Inflammatory macrophage treated with lipopolysaccharide for 4 hours (primary cell): ENCODE measurements at regions not wholly inside any gene's neighbourhood (a gene's known extent, or its start where the extent isn't known, plus 50 kb on each side); places are given as distances from the start of the nearest gene placed in this dataset.
A peak's percentile ranks its signal among the peaks of the same experiment; 100 is the strongest.
"Not testable (repeated sequence)": the region's sequence is repeated elsewhere in the genome, so short reads cannot be mapped to it uniquely, and the experiment has no call there.

Experiments
- DNase-seq: peaks from one replicate; pipeline ENCODE4 v3.0.0-alpha.2; 2020

DNA sequence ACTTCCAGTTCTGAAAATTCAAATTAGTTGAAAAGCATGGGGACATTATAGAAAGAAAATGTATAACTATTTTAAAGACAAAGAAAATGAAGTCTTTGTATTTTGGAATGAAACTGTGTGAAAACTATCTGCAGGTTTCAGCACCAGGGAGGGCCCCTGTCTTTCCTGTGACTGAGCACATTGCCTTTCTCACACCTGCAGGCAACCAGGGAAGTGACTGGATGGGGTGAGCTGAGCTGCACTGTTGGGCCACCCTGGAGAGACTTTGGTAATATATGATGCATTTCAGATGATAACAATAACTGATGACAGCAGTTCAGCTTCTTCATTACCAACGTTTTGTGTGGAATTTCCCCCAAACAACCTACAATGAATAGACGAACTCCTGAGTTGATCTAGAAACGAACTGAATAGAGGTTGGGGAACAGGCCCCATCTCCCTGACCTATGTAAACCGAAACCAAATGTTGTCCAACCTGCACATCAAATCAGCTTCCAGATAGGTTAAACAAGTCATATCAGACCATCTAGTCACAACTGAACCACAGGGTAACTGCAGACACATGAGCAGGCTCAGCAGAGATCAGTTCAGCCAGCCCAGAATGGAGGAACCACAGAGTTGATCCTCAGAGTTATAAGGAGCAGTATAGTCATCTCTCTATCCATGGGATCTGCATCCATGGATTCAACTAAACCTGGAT lies 1402.2 kb downstream of the RPIA start:
- not testable (repeated sequence) for DNase-seq

DNA sequence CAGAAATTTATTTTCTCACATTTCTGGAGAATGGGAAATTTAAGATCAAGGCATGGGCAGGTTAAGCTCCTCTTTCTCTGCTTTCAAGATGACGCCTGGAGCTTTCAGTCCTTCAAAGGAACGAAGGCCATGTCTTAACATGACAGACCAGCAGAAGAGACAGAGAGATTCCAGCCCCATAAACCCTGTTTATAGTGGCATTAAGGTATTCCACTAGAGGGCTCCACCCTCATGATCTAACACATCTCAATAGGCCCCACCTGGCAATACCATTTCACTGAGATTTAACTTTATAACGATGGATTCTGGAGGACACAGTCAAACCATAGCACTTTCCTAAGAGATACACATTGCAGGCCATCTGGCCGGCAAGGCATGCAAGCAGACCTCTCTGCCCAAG lies 1406.1 kb downstream of the RPIA start:
- not testable (repeated sequence) for DNase-seq

DNA sequence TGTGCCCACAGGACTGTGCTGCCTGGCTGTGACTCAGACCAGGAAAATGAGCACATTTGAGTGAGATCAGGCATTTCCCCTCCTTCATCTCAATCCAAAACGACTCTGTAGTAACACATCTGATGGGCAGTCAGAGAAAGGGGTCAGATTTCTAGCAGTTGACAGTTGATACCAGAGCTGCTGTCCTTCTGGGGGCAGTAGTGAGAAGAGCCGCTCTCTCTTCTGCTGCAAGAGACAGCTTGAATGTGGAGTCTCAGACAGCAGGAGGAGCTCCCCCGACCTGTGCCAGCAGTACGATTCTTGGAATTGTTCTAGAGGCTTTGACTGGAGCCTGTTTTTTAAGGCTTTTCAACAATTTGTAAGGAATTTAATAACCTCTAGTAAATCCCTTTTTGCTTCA lies 1413.7 kb downstream of the RPIA start:
- not testable (repeated sequence) for DNase-seq

DNA sequence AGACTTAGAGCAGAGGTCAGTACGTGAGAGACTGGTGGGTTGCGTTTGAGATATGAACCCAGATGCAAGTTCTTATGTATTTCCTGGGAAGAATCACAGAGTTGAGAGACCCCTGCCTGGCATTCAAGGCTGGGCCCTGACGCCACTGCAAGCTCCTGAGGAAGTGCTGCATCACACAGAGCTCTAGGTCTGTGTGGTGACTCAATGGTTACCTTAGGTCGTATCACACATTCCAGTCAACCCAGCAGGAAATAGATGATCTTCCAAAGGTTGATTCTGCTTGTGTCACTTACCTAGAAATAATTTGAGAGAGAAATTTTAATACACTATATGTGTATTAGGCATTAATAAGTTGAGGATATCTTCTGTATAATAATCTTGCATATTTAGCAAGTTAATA lies 1431.9 kb downstream of the RPIA start:
- not testable (repeated sequence) for DNase-seq

DNA sequence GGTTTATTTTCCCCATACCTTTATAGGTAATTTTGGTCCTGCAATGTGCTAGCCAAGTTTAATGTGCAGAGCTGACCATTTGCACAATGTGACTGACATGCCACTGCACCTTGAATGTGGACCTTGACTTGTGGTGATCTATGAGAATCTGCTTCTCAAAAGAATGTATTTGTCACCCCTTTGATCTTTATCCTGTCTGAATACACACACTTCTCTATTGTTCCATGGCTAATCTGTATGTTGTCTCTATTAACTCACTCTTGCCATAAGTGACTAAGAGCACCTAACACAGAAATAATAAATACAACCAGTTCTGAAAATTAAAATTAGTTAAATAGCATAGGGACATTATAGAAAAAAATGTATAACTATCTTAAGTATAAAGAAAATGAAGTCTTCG lies 1447.6 kb downstream of the RPIA start:
- not testable (repeated sequence) for DNase-seq

DNA sequence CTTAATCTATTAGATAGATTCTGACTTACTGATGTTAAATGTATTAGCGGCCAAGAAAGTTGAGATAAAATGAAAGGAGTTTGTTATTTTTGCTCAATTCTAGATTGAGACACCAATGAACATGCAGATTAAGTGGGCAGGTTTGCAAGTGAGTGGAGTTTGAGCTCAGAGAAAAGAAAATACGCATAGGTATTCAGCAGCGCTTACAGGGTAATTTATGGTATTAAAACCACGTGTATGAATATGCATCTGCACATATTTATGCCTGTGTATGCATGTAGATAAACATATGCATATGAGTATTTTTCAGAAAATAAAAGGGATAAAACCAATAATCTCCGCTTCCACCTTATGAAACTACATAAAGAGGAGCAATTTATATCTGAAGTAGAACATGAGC lies 1450.1 kb downstream of the RPIA start:
- DNase-seq, result not testable (repeated sequence)

DNA sequence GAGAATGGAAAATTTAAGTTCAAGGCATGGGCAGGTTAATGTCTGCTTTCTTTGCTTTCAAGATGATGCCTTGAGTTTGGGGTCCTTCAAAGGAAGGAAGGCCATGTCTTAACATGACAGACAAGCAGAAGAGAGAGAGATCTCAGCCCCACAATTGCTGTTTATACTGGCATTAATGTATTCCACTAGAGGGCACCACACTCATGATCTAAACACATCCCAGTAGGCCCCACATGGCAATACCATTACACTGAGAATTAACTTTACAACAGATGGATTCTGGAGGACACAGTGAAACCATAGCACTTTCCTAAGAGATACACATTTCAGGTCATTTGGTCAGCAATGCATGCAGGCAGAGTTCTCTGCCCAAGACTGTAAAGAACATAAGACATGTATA lies 1460.3 kb downstream of the RPIA start:
- DNase-seq, result not testable (repeated sequence)

DNA sequence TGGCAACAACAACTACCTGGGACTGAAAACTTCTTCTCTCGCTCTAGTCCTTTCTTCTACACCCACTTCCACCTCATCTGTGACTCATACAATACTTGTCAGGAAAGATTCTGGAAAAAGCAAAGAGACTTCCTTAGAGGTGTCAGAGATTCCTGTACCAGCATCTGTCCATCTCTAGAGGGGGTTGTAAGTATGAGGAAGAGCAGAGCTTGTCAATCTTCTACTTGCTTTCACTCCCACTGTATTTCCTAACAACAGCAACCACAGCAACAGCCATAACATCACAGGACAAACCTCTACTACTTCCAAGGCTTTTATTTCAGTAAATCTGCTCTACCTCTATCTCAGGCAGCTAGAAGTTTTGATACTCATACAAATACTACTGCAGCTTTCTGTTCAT lies 1479.5 kb downstream of the RPIA start:
- DNase-seq, result not testable (repeated sequence)

DNA sequence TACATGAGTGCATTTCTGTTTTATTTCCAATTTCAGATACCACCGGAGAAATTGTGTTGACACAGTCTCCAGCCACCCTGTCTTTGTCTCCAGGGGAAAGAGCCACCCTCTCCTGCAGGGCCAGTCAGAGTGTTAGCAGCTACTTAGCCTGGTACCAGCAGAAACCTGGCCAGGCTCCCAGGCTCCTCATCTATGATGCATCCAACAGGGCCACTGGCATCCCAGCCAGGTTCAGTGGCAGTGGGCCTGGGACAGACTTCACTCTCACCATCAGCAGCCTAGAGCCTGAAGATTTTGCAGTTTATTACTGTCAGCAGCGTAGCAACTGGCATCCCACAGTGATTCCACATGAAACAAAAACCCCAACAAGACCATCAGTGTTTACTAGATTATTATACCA lies 1481.6 kb downstream of the RPIA start:
- DNase-seq, result not testable (repeated sequence)

DNA sequence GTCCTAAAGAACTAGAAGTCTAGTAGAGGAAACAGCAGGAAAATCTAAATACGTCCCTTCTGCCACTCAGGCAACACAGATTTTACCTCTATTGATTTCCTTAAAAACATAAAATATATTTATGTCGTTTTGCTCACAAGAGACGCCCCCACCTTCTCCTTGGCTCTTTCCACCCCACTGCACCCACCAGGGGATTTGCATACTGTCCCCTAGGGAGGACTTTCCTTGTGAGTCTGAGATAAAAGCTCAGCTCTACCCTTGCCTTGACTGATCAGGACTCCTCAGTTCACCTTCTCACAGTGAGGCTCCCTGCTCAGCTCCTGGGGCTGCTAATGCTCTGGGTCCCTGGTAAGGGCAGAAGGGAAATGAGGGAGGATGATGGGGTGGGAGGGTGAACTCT lies 1488.1 kb downstream of the RPIA start:
- DNase-seq, result not testable (repeated sequence)

DNA sequence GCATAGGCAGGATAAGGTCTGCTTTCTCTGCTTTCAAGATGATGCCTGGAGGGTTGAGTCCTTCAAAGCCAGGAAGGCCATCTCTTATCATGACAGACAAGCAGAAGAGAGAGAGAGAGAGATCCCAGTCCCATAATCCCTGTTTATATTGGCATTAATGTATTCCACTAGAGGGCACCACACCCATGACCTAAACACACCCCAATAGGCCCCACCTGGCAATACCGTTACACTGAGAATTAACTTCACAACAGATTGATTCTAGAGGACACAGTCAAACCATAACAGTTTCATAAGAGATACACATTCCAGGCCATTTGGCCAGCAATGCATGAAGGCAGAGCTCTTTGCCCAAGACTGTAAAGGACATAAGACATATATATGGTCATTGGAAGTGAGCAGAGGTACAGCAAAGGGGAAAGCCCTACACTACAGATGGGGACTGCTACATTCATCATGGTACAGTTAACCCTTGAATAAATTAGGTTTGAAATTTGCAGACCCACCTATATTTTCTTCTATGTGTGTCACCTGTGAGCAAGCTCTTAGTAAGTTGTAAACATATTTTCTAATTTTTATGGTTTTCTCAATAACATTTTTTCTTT lies 1516.1 kb downstream of the RPIA start:
- DNase-seq, result peak; percentile 27

DNA sequence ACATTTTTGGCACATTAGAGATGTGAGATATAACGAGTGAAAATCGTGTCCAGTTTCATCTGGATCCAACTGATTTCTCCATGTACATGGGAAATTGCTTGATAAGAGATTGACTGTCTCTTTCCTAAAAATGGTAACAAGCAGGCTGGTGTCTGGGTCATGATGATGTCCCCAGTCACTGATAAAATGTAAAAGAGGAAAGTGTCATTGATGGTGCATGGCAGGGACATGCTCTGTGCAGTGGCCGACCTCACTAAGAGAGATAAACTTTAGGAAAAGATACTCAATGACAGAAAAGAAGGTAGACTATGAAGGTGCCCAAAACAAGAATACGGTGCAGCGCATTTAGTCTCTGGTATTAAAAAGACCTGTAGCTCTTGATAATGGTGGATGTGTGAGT lies 1517.5 kb downstream of the RPIA start:
- no peak for DNase-seq

DNA sequence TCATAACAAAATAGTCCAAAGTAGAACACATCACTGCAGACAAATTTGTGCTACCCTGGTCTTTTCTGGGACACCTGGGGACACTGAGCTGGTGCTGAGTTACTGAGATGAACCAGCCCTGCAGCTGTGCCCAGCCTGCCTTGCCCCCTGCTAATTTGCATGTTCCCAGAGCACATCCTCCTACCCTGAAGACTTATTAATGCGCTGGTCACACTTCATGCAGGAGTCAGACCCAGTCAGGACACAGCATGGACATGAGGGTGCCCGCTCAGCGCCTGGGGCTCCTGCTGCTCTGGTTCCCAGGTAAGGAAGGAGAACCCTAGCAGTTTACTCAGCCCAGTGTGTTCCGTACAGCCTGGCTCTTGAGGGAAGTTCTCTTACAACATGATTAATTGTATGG lies 1518.3 kb downstream of the RPIA start:
- DNase-seq, result no peak

DNA sequence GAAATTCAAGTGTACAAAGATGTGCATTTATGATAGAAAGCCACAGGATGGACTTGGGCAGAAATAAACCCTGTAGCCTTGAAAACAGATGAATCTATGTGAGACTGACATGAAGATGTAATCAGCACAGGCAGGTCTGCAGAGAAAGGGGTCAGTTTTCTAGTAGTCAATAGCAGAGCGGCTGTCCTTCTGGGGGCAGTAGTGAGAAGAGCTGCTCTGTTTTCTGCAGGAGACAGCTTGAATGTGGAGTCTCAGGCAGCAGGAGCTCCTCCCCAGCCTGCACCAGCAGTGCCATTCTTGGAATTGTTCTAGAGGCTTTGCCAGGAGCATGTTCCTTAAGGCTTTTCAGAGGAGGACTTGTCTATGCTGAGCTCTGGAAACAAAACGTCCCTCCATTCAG lies 1524.4 kb downstream of the RPIA start:
- not testable (repeated sequence) for DNase-seq

DNA sequence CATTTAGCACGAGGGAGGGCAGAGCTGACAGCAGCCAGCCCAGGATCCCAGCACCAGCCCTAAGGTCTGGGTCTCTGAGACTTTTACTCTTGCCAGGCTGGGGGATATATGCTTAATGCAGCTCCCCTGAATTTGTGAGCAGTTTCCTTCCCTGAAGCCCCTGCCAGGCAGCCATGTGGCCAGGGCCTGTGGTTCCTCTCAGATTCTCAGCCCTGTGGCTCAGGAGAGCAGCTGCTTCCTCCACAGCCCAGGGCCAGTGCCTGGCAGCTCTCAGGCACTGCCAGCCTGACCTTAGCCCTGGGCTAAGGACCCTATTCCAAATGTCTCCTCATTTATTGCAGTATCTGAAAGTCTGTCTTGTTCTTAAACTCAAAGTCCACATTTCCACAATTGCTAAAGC lies 1525.3 kb downstream of the RPIA start:
- DNase-seq, result not testable (repeated sequence)

DNA sequence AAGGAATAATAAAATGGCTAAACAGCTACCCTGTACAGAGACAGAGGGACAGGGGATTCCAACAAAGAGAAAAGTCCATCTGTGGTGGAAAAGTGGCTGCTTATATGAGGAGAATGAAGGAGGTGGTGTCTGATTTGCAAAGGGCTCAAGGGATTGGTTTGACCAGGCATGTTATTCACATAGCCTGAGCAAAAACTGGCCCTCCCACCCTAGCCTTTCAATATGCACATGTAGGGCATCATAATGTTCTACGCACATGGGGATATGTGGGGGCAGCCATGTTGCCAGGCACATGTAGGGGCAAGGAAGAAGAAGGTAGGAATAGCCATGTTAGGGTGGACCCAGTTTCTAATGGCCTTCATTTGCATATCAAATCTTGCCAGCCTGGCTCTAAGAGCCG lies 1527.1 kb downstream of the RPIA start:
- not testable (repeated sequence) for DNase-seq

DNA sequence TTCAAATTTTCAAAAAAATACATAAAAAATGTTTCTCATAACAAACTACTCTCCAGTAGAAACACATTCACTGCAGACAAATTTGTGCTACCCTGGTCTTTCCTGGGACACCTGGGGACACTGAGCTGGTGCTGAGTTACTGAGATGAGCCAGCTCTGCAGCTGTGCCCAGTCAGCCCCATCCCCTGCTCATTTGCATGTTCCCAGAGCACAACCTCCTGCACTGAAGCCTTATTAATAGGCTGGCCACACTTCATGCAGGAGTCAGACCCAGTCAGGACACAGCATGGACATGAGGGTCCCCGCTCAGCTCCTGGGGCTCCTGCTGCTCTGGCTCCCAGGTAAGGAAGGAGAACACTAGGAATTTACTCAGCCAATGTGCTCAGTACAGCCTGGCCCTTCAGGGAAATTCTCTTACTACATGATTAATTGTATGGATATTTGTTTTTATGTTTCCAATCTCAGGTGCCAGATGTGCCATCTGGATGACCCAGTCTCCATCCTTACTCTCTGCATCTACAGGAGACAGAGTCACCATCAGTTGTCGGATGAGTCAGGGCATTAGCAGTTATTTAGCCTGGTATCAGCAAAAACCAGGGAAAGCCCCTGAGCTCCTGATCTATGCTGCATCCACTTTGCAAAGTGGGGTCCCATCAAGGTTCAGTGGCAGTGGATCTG lies 1529.3 kb downstream of the RPIA start:
- peak; percentile 10 for DNase-seq

DNA sequence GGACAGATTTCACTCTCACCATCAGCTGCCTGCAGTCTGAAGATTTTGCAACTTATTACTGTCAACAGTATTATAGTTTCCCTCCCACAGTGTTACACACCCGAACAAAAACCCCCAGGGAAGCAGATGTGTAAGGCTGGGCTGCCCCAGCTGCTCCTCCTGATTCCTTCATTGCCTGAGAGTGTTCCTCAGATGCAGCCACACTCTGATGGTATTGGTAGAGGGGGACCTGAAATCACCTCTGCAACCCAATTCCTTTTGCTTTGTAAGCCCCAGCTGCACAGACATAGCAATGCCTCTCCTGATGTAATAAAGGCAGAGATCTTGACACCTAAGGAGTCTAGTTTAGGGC lies 1529.8 kb downstream of the RPIA start:
- DNase-seq, result peak; percentile 40

DNA sequence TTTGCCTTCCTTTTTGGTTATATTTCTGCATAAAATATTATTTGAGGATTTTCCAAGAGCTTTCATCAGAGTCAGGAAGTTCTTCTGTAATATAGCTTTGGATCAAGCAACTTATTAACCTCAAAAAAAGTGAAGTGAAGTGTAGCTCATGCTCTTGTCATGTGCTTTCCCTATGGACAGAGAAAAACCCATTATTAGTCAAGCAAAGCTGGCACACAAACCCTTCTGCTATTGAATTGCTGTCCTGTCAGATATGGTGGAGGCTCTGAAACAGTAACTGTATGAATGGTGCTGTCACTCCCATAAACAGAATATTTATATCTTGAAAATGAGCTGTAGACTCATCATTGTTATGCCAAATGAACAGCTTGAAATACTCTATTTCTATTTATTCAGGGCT lies 1533.3 kb downstream of the RPIA start:
- peak; percentile 56 for DNase-seq

DNA sequence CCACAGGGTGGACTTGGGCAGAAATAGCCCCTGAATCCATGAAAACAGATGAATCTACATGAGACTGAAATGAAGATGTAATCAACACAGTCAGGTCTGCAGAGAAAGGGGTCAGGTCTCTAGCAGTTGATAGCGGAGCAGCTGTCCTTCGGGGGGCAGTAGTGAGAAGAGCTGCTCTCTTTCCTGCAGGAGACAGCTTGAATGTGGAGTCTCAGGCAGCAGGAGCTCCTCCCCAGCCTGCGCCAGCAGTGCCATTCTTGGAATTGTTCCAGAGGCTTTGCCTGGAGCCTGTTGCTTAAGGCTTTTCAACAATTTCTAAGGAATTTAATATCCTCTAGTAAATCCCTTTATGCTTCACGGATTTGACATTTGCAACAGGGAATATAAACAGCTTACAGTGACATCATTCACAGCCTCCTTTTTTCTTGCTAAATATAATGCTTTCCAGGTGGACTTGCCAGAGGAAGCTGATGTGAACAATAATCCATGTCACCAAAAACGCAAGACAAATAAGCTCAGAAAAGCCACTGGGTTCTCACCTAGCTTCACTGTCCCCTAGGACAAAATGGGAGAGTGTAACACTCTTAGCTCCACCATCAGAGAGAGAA lies 1535.1 kb downstream of the RPIA start:
- DNase-seq, result not testable (repeated sequence)

DNA sequence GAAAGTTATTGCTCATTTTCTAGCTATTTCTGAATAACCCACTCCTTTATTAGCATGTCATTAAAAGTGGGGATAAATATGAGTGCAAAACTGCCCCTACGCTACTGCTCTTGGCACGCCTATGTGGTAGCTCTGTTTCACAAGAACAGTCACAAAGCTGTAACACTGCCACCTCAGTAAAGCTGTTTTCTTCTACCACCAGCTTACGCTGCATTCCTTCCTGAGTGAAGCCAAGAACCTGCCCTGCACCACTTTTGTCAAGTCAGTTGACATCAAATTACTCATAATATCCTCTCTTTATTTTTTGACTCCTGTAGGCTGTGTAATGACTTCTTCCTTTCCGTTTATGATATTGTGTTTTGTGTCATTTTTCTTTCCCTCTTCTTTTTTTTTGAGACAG lies 1539.7 kb downstream of the RPIA start:
- DNase-seq, result not testable (repeated sequence)

DNA sequence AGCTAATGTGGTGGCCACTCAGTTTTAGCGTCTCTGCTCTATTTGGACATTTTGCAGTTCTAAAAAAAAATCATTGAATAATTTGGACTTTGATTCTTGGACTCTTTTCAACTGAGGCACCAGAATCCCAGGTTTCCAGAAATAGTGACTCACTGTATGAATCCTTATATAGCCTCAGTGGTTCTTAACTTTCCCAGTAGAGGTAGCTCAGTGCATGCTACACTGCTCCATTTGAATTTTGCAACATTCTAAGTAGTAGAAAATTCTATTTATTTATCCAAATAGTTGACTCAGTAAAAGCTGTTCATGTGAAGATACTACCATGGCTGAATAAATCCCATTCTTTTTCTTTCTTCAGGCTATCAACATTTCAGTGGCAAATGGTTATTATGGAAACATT lies 1544.0 kb downstream of the RPIA start:
- not testable (repeated sequence) for DNase-seq

DNA sequence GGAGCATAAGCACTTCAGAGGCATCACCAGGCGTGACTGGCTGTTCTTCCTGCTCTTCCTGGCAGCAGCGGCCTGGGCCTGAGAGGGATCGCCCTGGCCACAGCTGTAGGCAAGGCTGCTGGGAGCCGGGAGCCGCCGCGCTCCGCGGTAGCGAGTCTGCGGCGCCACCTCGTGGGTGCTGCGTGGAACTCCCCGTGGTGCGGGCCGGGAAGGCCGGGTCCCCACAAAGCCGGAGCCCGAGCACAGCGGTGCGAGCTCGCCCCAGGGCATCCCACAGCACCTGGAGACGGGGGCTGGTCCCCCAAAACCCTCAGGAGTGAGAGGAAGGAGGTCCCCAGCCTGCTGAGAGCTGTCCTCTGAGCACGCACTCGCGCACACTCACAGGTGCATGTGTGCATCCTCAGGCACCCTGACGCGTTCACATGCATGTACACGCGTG lies 1546.5 kb downstream of the RPIA start:
- DNase-seq, result not testable (repeated sequence)
